Astrocyte of the hippocampus (primary cell): ENCODE measurements at regions not wholly inside any gene's neighbourhood (a gene's known extent, or its start where the extent isn't known, plus 50 kb on each side); places are given as distances from the start of the nearest gene placed in this dataset.
"Not testable (repeated sequence)": the region's sequence is repeated elsewhere in the genome, so short reads cannot be mapped to it uniquely, and the experiment has no call there.

Experiments used
- DNase-seq: peaks from one replicate; pipeline ENCODE4 v3.0.0; 2011; ENCODE audit warnings: low read depth, low spot score

- peak; percentile 71 for DNase-seq
These were observed 341.5 kb upstream of the CCNH start for GRCh38 chr5:87754009-87754757.

DNA sequence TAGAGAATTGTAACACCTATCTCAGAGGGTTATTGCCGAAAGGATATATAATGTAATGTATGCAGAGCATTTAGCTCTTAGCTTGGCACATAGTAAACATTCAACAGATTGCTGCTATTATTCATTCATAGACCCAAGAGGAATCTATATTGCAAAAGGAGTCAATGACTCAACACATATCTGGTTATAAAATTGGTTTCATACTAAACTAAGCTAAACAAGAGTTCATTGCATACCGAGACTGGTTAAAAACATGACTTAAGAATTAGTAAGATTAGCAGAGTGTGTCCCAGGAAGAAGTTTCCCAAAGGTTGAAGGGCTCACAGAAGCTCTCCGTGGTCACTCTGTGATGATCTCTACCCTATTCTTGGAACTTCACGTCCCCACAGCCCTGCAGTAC, 339.6 kb upstream of the CCNH start:
- no peak for DNase-seq

- peak; percentile 41 for DNase-seq
These were observed 339.1 kb upstream of the CCNH start for GRCh38 chr5:87751824-87752223.

- DNase-seq = peak; percentile 73
These were observed 334.2 kb upstream of the CCNH start for GRCh38 chr5:87746891-87747377.

GRCh38 chr5:87746341-87746740, 333.6 kb upstream of the CCNH start:
- peak; percentile 47 for DNase-seq

GRCh38 chr5:87741881-87742280, 329.2 kb upstream of the CCNH start:
- peak; percentile 55 for DNase-seq

- DNase-seq = no peak
These were observed 323.2 kb upstream of the CCNH start for GRCh38 chr5:87735923-87736322.

DNA sequence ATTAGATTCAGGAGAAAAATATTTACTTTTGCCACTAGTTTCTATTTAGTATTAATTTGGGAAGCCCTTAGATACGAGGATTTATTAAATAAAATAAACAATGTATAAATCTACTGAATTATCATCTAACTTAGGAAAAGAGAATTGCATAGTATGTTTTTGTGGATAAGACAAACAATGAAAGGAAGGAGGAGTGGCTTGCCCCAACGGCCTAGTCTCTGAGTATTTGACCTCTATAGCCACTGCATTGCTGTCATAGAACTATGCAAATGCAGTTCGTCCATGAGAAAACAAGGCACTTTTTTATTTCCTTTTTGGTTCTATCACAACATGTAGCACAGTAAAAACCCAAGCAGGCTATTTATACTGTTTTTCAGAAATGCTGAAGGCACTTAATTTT, 321.2 kb upstream of the CCNH start:
- no peak for DNase-seq

- peak; percentile 25 for DNase-seq
These were observed 320.4 kb upstream of the CCNH start for GRCh38 chr5:87732875-87733768.

DNA sequence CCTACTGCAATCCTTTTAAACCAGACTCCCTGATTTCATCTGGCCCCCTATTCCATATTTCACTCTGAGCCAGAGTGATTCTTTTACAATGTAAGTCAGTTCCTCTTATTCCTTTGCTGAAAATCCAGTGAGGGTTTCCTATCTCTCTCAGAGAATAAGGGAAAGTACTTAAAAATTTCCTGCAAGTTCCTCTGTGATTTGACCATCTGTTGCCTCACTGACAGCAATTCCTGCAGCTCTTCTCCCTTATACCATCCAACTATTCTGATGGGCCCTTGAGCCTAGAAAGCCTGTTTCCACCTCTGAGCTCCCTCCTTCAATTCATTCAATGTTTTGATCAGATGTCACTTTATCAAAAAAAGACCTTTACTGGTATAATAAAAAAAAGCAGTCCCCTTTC, 317.1 kb upstream of the CCNH start:
- DNase-seq = no peak

DNA sequence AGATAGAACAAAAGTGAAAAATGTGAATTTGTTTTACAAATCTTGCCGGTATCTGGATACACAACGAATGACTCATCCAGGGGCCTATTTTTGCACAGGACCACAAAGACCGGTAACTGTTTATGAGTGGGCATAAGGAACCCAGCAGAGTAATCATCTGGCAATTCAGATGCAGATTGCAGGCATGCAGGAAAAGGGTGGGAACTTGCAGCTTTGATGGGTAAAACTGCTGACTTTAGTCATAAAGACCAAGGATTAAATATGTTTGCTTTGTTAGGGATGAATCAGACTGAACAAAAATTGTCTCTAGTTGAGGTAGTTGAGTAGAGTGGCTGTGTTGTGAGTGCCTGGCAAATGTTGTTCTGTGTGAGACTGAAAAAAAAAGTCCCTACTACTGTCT, 309.6 kb upstream of the CCNH start:
- DNase-seq = peak; percentile 71

DNA sequence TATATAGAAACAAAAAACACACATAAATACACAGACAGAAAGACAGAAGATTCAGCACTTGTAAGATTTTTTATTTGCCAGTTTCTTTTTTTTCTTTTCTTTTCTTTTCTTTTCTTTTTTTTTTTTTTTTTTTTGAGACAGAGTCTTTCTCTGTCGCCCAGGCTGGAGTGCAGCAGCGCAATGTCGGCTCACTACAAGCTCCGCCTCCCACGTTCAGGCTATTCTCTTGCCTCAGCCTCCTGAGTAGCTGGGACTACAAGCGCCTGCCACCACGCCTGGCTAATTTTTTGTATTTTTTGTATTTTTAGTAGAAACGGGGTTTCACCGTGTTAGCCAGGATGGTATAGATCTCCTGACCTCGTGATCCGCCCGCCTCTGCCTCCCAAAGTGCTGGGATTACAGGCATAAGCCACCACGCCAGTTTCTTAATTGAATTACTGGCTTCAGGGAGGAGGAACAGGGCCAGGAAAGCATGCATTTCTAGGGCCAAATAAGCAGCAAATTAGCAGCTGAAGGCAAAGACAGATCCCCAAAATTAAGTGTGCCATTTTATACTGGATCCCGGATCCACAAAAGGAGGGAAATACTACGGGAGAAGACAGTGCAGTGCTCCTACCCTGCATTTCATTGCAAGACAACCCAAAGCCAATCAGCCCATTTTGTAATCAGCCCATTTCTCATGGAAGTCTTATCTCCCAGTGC, 305.6 kb upstream of the CCNH start:
- not testable (repeated sequence) for DNase-seq

DNA sequence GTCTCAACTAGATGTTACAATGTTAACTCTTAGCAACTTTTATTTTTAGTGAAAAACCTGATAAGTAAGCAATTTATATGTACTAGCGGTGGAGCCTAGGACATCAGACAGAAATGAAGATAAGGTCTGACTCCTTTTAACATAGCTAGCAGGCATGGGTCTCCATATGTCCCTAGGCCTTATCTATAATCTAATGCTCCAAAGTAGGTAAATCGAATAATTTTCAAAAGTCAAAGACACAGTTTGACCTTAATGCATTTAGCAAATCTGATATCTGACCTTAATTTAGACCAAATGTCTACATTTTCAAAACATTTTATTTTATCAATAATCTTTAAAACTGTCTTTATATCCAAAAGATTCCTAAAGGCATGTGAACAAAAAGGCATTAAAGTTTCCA, 305.0 kb upstream of the CCNH start:
- DNase-seq = no peak

DNA sequence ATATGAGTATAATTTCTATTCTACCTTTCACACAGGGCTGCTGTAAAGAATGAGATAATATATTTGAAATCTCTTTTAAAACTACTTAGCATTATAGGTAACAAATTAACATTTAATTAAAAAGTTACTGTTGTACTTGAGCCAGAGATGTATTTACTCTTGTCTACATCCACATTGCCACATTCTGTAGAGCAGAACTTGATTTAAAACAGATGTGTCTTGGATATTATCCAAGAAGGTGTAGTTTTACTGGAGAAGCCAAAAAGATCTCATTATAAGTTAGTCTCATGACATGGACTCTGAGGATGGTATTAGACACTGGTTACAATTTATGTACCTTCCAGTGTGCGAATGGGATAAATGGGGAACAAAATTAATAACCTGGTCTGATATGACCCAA, 293.1 kb upstream of the CCNH start:
- no peak for DNase-seq

- DNase-seq = no peak
These were observed 274.2 kb upstream of the CCNH start for GRCh38 chr5:87686975-87687374.

DNA sequence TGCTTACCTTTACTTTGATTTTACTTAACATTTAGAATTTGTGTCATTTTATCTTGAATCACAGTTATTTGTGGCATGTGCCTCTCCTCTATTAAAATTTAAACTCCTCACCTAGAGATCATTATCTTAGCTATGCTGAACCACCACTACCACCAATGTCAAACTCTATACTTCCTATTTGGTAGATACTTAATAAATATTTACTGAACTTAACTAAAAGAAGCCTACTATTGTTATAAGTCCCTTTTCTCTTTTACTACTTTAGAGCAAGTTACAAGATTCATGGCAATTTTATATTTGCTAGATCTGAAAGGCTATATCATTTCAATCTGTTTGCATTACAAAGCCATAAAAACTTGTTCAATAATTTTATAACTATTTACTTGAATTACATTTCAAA, 273.3 kb upstream of the CCNH start:
- no peak for DNase-seq

- no peak for DNase-seq
These were observed 261.5 kb upstream of the CCNH start for GRCh38 chr5:87674235-87674634.

DNA sequence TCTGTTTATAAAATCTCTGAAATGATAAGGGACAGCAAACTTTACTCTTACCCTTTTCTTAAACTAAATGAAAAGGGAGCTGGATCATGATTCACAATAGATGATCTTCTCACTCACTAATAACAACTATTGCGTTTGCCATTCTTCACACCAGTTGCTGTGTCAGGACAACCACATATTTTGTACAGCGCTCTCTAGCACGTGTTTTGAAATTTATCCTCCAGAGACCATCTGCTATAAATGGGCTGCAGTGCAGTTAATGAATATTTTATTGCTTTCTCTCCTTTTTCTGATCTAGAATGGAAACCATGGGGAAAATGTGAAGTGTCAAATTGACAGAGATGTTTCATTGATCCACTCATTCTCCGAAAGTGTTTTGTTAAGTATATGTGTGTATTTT, 258.4 kb upstream of the CCNH start:
- DNase-seq = no peak

DNA sequence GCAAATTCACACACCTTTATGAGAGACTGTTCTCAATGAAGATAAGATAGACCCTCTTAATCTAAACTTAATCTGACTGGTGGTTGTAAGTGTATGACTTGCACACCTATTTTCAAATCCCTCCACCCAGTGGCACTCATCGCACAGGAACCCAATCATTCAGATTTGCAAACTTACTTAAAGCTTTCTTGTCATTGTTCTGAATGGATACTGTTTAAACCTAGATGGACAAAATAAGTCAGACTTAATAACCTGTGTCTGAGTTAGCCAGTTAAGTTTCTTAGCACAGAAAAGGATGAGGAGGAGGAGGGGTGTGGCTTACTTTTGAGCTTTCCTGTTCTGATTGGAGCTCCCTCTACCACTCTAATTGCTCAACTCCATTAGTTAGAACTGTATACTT, 252.4 kb upstream of the CCNH start:
- no peak for DNase-seq

GRCh38 chr5:87661784-87662566, 249.2 kb upstream of the CCNH start:
- no peak for DNase-seq

- DNase-seq = no peak
These were observed 240.5 kb upstream of the CCNH start for GRCh38 chr5:87653242-87653641.
